Neural cell (in vitro differentiated cells): ENCODE measurements at regions not wholly inside any gene's neighbourhood (a gene's known extent, or its start where the extent isn't known, plus 50 kb on each side); places are given as distances from the start of the nearest gene placed in this dataset.

Source experiments
- EP300 ChIP-seq: fragments of 450-650 bp; conservative IDR thresholded peaks from 2 replicates; pipeline ENCODE4 v1.6.1; 2014; ENCODE audit warnings: antibody characterized with exemption, mild to moderate bottlenecking, moderate library complexity; ENCODE audit not compliant: poor library complexity, severe bottlenecking
- EZH2 ChIP-seq: fragments of 200-600, 300-800 bp; shearing (Covaris generic), sonication (generic); IDR thresholded peaks from 2 replicates; pipeline ENCODE4 v1.6.1; 2014; ENCODE audit warnings: antibody characterized with exemption, low read length, borderline replicate concordance, mild to moderate bottlenecking; ENCODE audit not compliant: insufficient read depth, poor library complexity, severe bottlenecking
- MXI1 ChIP-seq: fragments of 450-650 bp; conservative IDR thresholded peaks from 2 replicates; pipeline ENCODE4 v1.6.1; 2014; ENCODE audit warnings: antibody characterized with exemption, mild to moderate bottlenecking; ENCODE audit not compliant: poor library complexity, severe bottlenecking
- POLR2AphosphoS5 ChIP-seq: IDR thresholded peaks from 2 replicates; pipeline ENCODE4 v1.6.1; 2012
- RAD21 ChIP-seq: fragments of 450-650 bp; conservative IDR thresholded peaks from 2 replicates; pipeline ENCODE4 v1.6.1; 2014; ENCODE audit warnings: antibody characterized with exemption, mild to moderate bottlenecking, moderate library complexity
- TAF1 ChIP-seq: IDR thresholded peaks from 2 replicates; pipeline ENCODE4 v1.6.1; 2012; ENCODE audit warnings: low read depth
- TF ChIP-seq, protein P1 (sequence below): fragments of 450-650 bp; IDR thresholded peaks from 2 replicates; pipeline ENCODE4 v1.5.1; 2014; ENCODE audit warnings: antibody characterized with exemption, mild to moderate bottlenecking, moderate library complexity; ENCODE audit not compliant: poor library complexity, severe bottlenecking

DNA sequence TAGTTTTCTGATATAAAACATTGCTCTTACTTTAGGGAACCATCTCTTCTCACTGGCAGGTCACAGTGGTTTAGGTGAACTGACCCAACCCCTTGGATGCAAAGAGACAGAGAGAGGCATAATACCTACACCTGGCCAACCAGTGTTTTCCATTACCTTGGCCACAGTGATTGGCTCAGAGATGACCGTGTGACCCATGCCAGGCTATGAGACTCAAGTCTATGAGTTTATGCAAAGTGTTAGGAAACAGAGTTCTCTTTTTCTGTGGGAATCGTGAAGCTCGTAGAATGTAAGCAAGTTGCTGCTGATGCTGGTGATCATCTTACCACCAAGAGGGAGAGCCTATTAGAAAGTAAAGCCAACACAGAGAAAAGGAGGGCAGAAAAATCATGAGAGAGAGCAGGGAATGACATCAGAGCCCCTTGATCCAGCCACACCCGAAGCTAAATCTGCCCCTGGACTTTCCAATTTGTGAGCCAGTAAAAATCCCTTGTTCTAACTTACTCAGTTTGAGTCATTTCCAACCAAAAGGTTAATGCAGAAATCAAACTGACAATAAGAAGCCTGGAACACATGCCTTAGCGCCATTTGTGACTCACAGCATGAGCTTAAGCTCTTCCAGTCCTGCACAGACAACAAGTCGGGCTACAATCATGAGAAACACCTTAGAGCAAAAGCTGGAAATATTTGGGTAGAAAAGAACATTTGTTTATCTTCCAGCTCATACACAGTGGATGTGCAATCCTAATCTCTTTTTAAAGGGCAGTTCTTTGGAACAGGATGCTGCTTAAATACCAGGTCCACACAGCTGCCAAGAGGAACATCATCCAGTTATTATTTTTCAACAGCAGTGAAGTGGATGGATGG is 81.3 kb upstream of the KAZN start:
- no peak for TF ChIP-seq RAD21
- TF ChIP-seq, protein P1, sequence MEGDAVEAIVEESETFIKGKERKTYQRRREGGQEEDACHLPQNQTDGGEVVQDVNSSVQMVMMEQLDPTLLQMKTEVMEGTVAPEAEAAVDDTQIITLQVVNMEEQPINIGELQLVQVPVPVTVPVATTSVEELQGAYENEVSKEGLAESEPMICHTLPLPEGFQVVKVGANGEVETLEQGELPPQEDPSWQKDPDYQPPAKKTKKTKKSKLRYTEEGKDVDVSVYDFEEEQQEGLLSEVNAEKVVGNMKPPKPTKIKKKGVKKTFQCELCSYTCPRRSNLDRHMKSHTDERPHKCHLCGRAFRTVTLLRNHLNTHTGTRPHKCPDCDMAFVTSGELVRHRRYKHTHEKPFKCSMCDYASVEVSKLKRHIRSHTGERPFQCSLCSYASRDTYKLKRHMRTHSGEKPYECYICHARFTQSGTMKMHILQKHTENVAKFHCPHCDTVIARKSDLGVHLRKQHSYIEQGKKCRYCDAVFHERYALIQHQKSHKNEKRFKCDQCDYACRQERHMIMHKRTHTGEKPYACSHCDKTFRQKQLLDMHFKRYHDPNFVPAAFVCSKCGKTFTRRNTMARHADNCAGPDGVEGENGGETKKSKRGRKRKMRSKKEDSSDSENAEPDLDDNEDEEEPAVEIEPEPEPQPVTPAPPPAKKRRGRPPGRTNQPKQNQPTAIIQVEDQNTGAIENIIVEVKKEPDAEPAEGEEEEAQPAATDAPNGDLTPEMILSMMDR: no peak
- no peak for TF ChIP-seq TAF1
- TF ChIP-seq MXI1: no peak
- no peak for TF ChIP-seq EP300
- TF ChIP-seq POLR2AphosphoS5: no peak
- TF ChIP-seq EZH2: no peak
